Right lobe of liver (tissue), 6 donors: ENCODE measurements at regions not wholly inside any gene's neighbourhood (a gene's known extent, or its start where the extent isn't known, plus 50 kb on each side); places are given as distances from the start of the nearest gene placed in this dataset.
"Not testable (repeated sequence)": the region's sequence is repeated elsewhere in the genome, so short reads cannot be mapped to it uniquely, and the experiment has no call there.

Experiments
- ATAC-seq, 4 donors: fragments of 200-7000 bp; cut with Tn5 transposase; one replicate each; pipeline ENCODE4 v1.9.1; 2020; ENCODE audit warnings: mild to moderate bottlenecking in 4 of 4, moderate library complexity in 4 of 4
- DNase-seq, 3 donors: peaks; one replicate each; pipeline ENCODE4 v3.0.0-alpha.2; 2020
- H3K27ac ChIP-seq, 3 donors: fragments of 200-600 bp; one replicate each; pipeline ENCODE4 v1.8.0; 2022
- H3K27me3 ChIP-seq, 2 donors: fragments of 200-600 bp; one replicate each; pipeline ENCODE4 v1.8.0; 2022
- H3K36me3 ChIP-seq, 4 donors: fragments of 200-600 bp; sonication (generic) in 1 of 4; one replicate each; pipeline versions ENCODE4 v1.5.1 to v1.8.0; 2017 to 2022; ENCODE audit warnings: control low read depth in 1 of 4
- H3K4me1 ChIP-seq, 4 donors: fragments of 200-600 bp; sonication (generic) in 1 of 4; one replicate each; pipeline versions ENCODE4 v1.5.1 to v1.8.0; 2017 to 2022; ENCODE audit warnings: control low read depth in 1 of 4
- H3K4me3 ChIP-seq, 3 donors: fragments of 200-600 bp; one replicate each; pipeline ENCODE4 v1.8.0; 2022
- H3K9me3 ChIP-seq, 4 donors: fragments of 200-600 bp; sonication (generic) in 1 of 4; one replicate each; pipeline versions ENCODE4 v1.5.1 to v1.8.0; 2017 to 2022; ENCODE audit warnings: control low read depth in 1 of 4
- CTCF ChIP-seq, 4 donors: fragments of 200-600 bp in 3 of 4; fragments of 450-650 bp in 1 of 4; IDR thresholded peaks; one replicate each; pipeline versions ENCODE4 v1.5.1 to v1.8.0; 2016 to 2022; ENCODE audit warnings: antibody characterized with exemption in 4 of 4, mild to moderate bottlenecking in 2 of 4
- POLR2A ChIP-seq: fragments of 450-650 bp; IDR thresholded peaks from one replicate; pipeline ENCODE4 v1.6.1; 2017; ENCODE audit warnings: antibody characterized with exemption, mild to moderate bottlenecking
- WGBS: methylation state at CpG from one replicate; pipeline ENCODE4 v1.1.6; 2018; ENCODE audit warnings: low coverage, low lambda C conversion rate; ENCODE audit not compliant: insufficient coverage; ENCODE audit errors: missing lambda C conversion rate; 5-methylcytosine and 5-hydroxymethylcytosine counted together
- intact Hi-C, 2 donors: fragments of 100-400 bp; cut with DNase I; formaldehyde crosslinking; loops; one replicate each; pipeline versions ENCODE4 v1.11.2 to v1.14.1; 2022
- donor health status: DM: no; HTN: yes; CAD: no.
- donor health status: DM: no; HTN: no; CAD: no.
- donor health status: DM: no; HTN: no; CAD: no.
- donor health status: DM: no; HTN: yes; CAD: no.
- donor health status: DM: no; HTN: yes; CAD: no.

GRCh38 chr5:30147976-30148375, 1045.5 kb upstream of the CDH6 start:
- Histone ChIP-seq H3K4me3 (no peak overlapping the region), H3K27ac (no peak overlapping the region), H3K27me3 (no peaks in the 10 kb centered on the region), H3K4me1 (no peaks in the 10 kb centered on the region), H3K9me3 (no peaks in the 10 kb centered on the region), H3K36me3 (no peaks in the 10 kb centered on the region)
- ATAC-seq (no peak), DNase-seq (no peak)
- TF ChIP-seq POLR2A (no peak), CTCF (IDR thresholded peaks at IDR 0.05) (no peak)
- WGBS = 20% methylated on average over 1 of the region's 1 CpG
- intact Hi-C loops = no loop called here

- intact Hi-C loops, H3K4me1 ChIP-seq, ATAC-seq, DNase-seq, H3K9me3 ChIP-seq, H3K4me3 ChIP-seq, H3K27ac ChIP-seq, H3K27me3 ChIP-seq, H3K36me3 ChIP-seq: not testable (repeated sequence)
- 58% methylated on average over 4 of the region's 4 CpGs for WGBS
Measured at GRCh38 chr5:30144059-30144458, 1049.4 kb upstream of the CDH6 start.

GRCh38 chr5:30142432-30142831, 1051.1 kb upstream of the CDH6 start:
- DNase-seq (no peak), ATAC-seq (no peak)
- Histone ChIP-seq H3K27me3 (no peaks in the 10 kb centered on the region), H3K27ac (no peak overlapping the region), H3K4me3 (no peak overlapping the region), H3K36me3 (no peaks in the 10 kb centered on the region), H3K4me1 (no peaks in the 10 kb centered on the region), H3K9me3 (no peaks in the 10 kb centered on the region)
- WGBS = 0% methylated on average over 1 of the region's 4 CpGs
- intact Hi-C loops = no loop called here
- TF ChIP-seq POLR2A = no peak
- no peak for TF ChIP-seq CTCF (IDR thresholded peaks at IDR 0.05)

- Histone ChIP-seq H3K27ac (no peak overlapping the region), H3K4me1 (no peaks in the 10 kb centered on the region), H3K27me3 (no peaks in the 10 kb centered on the region), H3K9me3 (no peaks in the 10 kb centered on the region), H3K4me3 (no peak overlapping the region), H3K36me3 (no peaks in the 10 kb centered on the region)
- no peak for TF ChIP-seq CTCF (IDR thresholded peaks at IDR 0.05)
- no peak for TF ChIP-seq POLR2A
- no peak for ATAC-seq
- 35% methylated on average over 3 of the region's 3 CpGs for WGBS
- intact Hi-C loops = no loop called here
- no peak for DNase-seq
Measured at GRCh38 chr5:30121043-30121442, 1072.4 kb upstream of the CDH6 start.

GRCh38 chr5:30117135-30117534, 1076.4 kb upstream of the CDH6 start:
- intact Hi-C loops = no loop called here
- no peaks in the 10 kb centered on the region for H3K4me1 ChIP-seq
- H3K27ac ChIP-seq = no peak overlapping the region
- H3K27me3 ChIP-seq = no peaks in the 10 kb centered on the region
- ATAC-seq (no peak), DNase-seq (no peak)
- TF ChIP-seq POLR2A (no peak), CTCF (IDR thresholded peaks at IDR 0.05) (no peak)
- no peak overlapping the region for H3K4me3 ChIP-seq
- no peaks in the 10 kb centered on the region for H3K9me3 ChIP-seq
- H3K36me3 ChIP-seq = no peaks in the 10 kb centered on the region
